B cell (primary cell): ENCODE measurements at regions not wholly inside any gene's neighbourhood (a gene's known extent, or its start where the extent isn't known, plus 50 kb on each side); places are given as distances from the start of the nearest gene placed in this dataset. TPM values are rescaled to one million over a fixed set of nuclear protein-coding genes. Genes with fewer than 3 reads are reported as not detected.
"Not testable (repeated sequence)": the region's sequence is repeated elsewhere in the genome, so short reads cannot be mapped to it uniquely, and the experiment has no call there.

Experiments
- ATAC-seq: fragments of 200-7000 bp; cut with Tn5 transposase; one replicate; pipeline ENCODE4 v1.10.0; 2021; ENCODE audit warnings: low read depth, mild to moderate bottlenecking, moderate number of reproducible peaks, moderate library complexity
- CTCF ChIA-PET: fragments of 350-600 bp; sonication (Branson Sonifier 250); formaldehyde crosslinking; loops from one replicate; lab custom pipeline; 2021; ENCODE audit warnings: antibody characterized with exemption, inconsistent platforms; lab: Charles Lee
- POLR2A ChIA-PET: fragments of 350-600 bp; sonication (Branson Sonifier 250); formaldehyde crosslinking; loops from one replicate; lab custom pipeline; 2021; ENCODE audit warnings: antibody characterized with exemption; lab: Charles Lee
- DNase-seq: peaks from one replicate; pipeline ENCODE4 v3.0.0; 2013
- H2AFZ ChIP-seq: 2 replicates; pipeline ENCODE4 v1.6.1; 2012; ENCODE audit warnings: mild to moderate bottlenecking, low read depth, low read length; ENCODE audit not compliant: insufficient read depth, poor library complexity, severe bottlenecking
- H3K27ac ChIP-seq, 2 donors: 1 replicate in 1 of 2; 2 replicates in 1 of 2; pipeline ENCODE4 v1.5.1; 2012 to 2013; ENCODE audit warnings: low read length in 2 of 2, mild to moderate bottlenecking in 2 of 2, moderate library complexity in 1 of 2
- H3K27me3 ChIP-seq, 4 experiments: fragments of 200-600 bp in 1 of 4; sonication (generic) in 1 of 4; replicated peaks in 1 of 4; 1 replicate in 2 of 4; 2 replicates in 2 of 4; pipeline versions ENCODE4 v1.6.1 to v1.7.0; 2013 to 2016; ENCODE audit warnings: low read length in 3 of 4, mild to moderate bottlenecking in 2 of 4, mixed read lengths in 1 of 4, moderate library complexity in 1 of 4; ENCODE audit not compliant: insufficient read depth in 4 of 4, control insufficient read depth in 3 of 4; ENCODE audit errors: control extremely low read depth in 1 of 4
- H3K36me3 ChIP-seq, 2 experiments: replicated peaks in 1 of 2; 1 replicate in 1 of 2; 2 replicates in 1 of 2; pipeline versions ENCODE4 v1.6.1 to v1.7.1; 2013; ENCODE audit warnings: low read length in 1 of 2; ENCODE audit not compliant: insufficient read depth in 2 of 2, control insufficient read depth in 1 of 2; ENCODE audit errors: control extremely low read depth in 1 of 2, extremely low read depth in 1 of 2
- H3K4me1 ChIP-seq, 2 donors: fragments of 200-600 bp in 1 of 2; sonication (generic) in 1 of 2; 1 replicate in 1 of 2; 2 replicates in 1 of 2; pipeline versions ENCODE4 v1.5.1 to v1.6.1; 2013 to 2017; ENCODE audit warnings: low read length in 2 of 2; ENCODE audit not compliant: control insufficient read depth in 2 of 2, insufficient read depth in 2 of 2
- H3K4me2 ChIP-seq: replicated peaks from 2 replicates; pipeline ENCODE3; 2012; ENCODE audit warnings: mild to moderate bottlenecking, low read depth, low read length; ENCODE audit not compliant: poor library complexity, severe bottlenecking
- H3K4me3 ChIP-seq, 5 experiments: fragments of 200-600 bp in 1 of 5; sonication (generic) in 1 of 5; 1 replicate in 3 of 5; 2 replicates in 2 of 5; pipeline versions ENCODE4 v1.5.1 to v1.7.0; 2011 to 2016; ENCODE audit warnings: low read length in 4 of 5, mild to moderate bottlenecking in 4 of 5, low read depth in 2 of 5, control low read depth in 1 of 5, moderate library complexity in 1 of 5; ENCODE audit not compliant: insufficient read depth in 1 of 5; ENCODE audit errors: control extremely low read depth in 1 of 5, extremely low read depth in 1 of 5
- H3K79me2 ChIP-seq: fragments of 200-600 bp; sonication (generic); one replicate; pipeline ENCODE4 v1.6.0; 2016; ENCODE audit warnings: low read length; ENCODE audit not compliant: control insufficient read depth, insufficient read depth
- H3K9ac ChIP-seq: fragments of 200-600 bp; sonication (generic); 2 replicates; pipeline ENCODE4 v1.6.1; 2017; ENCODE audit warnings: mild to moderate bottlenecking, low read length, moderate library complexity
- H3K9me3 ChIP-seq, 3 donors: one replicate each; pipeline versions ENCODE4 v1.6.1 to v1.7.1; 2013; ENCODE audit warnings: low read length in 2 of 3; ENCODE audit not compliant: control insufficient read depth in 2 of 3, insufficient read depth in 1 of 3; ENCODE audit errors: control extremely low read depth in 1 of 3
- H4K20me1 ChIP-seq: 2 replicates; pipeline ENCODE4 v1.6.0; 2012; ENCODE audit warnings: mild to moderate bottlenecking, low read length; ENCODE audit not compliant: insufficient read depth, control insufficient read depth, poor library complexity, severe bottlenecking
- H3K27ac Mint-ChIP-seq: one replicate; pipeline ENCODE4 v1.8.0; 2021; ENCODE audit warnings: mixed read lengths
- H3K27me3 Mint-ChIP-seq: one replicate; pipeline ENCODE4 v1.8.0; 2021; ENCODE audit warnings: mixed read lengths
- H3K4me1 Mint-ChIP-seq: one replicate; pipeline ENCODE4 v1.8.0; 2021; ENCODE audit warnings: mixed read lengths
- H3K4me3 Mint-ChIP-seq: one replicate; pipeline ENCODE4 v1.8.0; 2021; ENCODE audit warnings: mixed read lengths
- H3K9me3 Mint-ChIP-seq: one replicate; pipeline ENCODE4 v1.8.0; 2022; ENCODE audit warnings: mixed read lengths; ENCODE audit not compliant: insufficient read depth
- EZH2 ChIP-seq: IDR thresholded peaks from 2 replicates; pipeline ENCODE4 v1.6.1; 2012; ENCODE audit warnings: borderline replicate concordance, low read depth, mild to moderate bottlenecking, moderate library complexity, low read length; ENCODE audit not compliant: insufficient read depth, poor library complexity, severe bottlenecking
- WGBS: methylation state at CpG from one replicate; pipeline ENCODE4 v1.1.5; 2013; ENCODE audit warnings: missing lambda C conversion rate; ENCODE audit not compliant: insufficient coverage; 5-methylcytosine and 5-hydroxymethylcytosine counted together
- intact Hi-C: fragments of 100-400 bp; cut with micrococcal nuclease; formaldehyde crosslinking; loops from one replicate; pipeline ENCODE4 v1.10.0; 2022
- small RNA-seq: library from RNA; depleted of rRNA; stranded (forward); fragments of <200 nt; gene quantifications from one replicate; pipeline ENCODE3, GENCODE V24; 2012; ENCODE audit warnings: low replicate concordance, low read depth; ENCODE audit not compliant: insufficient read length
- TF ChIP-seq, protein P1 (sequence below): fragments of 200-600 bp; IDR thresholded peaks from one replicate; pipeline ENCODE4 v1.8.0; 2022; ENCODE audit warnings: antibody characterized with exemption, mild to moderate bottlenecking

DNA sequence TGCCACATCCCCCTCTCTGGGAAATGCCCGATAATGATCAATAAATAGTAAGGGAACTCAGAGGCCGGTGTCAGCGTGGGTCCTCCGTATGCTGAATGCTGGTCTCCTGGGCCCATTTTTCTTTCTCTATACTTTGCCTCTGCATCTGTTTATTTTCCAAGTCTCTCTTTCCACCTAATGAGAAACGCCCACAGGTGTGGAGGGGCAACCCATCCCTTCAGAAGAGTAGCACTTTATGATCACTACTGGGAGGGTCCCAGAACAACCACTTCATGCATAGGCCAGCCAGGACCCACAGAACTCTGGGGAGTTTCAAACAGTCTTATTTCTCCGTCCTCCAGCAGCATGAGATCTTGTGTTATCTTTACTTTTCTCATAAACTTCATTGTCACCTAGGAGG is 100.1 kb downstream of the CEP44 start:
- 93% methylated on average over 5 of the region's 6 CpGs for WGBS
- Histone ChIP-seq H3K9me3 (no peaks in the 10 kb centered on the region), H3K27ac (no peak overlapping the region), H3K27me3 (no peaks in the 10 kb centered on the region), H3K9ac (no peak overlapping the region), H3K4me1 (no peaks in the 10 kb centered on the region), H3K4me3 (no peak overlapping the region), H3K4me2 (no peak overlapping the region), H3K36me3 (no peaks in the 10 kb centered on the region), H4K20me1 (no peaks in the 10 kb centered on the region), H2AFZ (no peak overlapping the region), H3K79me2 (no peaks in the 10 kb centered on the region)
- Mint-ChIP-seq H3K4me1 (no peaks in the 10 kb centered on the region), H3K4me3 (no peak overlapping the region), H3K27me3 (peaks cover 6% of the 10 kb centered on the region), H3K27ac (no peak overlapping the region), H3K9me3 (no peaks in the 10 kb centered on the region)
- ATAC-seq: no peak
- intact Hi-C loops: no loop called here
- no peak for DNase-seq
- ChIA-PET CTCF (no interaction called here), POLR2A (no interaction called here)
- TF ChIP-seq, protein P1, sequence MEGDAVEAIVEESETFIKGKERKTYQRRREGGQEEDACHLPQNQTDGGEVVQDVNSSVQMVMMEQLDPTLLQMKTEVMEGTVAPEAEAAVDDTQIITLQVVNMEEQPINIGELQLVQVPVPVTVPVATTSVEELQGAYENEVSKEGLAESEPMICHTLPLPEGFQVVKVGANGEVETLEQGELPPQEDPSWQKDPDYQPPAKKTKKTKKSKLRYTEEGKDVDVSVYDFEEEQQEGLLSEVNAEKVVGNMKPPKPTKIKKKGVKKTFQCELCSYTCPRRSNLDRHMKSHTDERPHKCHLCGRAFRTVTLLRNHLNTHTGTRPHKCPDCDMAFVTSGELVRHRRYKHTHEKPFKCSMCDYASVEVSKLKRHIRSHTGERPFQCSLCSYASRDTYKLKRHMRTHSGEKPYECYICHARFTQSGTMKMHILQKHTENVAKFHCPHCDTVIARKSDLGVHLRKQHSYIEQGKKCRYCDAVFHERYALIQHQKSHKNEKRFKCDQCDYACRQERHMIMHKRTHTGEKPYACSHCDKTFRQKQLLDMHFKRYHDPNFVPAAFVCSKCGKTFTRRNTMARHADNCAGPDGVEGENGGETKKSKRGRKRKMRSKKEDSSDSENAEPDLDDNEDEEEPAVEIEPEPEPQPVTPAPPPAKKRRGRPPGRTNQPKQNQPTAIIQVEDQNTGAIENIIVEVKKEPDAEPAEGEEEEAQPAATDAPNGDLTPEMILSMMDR: no peak
- TF ChIP-seq EZH2: no peak

DNA sequence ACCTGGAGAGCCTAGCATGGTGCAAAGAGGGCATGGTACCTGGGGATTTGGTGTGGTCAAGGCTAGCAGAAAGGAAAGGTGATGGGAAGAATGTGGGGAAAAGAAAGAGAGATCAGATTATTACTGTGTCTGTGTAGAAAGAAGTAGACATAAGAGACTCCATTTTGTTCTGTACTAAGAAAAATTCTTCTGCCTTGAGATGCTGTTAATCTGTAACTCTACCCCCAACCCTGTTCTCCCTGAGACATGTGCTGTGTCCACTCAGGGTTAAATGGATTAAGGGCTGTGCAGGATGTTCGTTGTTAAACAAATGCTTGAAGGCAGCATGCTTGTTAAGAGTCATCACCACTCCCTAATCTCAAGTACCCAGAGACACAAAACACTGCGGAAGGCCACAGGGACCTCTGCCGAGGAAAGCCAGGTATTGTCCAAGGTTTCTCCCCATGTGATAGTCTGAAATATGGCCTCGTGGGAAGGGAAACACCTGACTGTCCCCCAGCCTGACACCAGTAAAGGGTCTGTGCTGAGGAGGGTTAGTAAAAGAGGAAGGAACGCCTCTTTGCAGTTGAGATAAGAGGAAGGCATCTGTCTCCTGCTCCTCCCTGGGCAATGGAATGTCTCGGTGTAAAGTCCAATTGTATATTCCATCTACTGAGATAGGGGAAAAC is 99.4 kb downstream of the CEP44 start:
- H4K20me1 ChIP-seq, H3K4me2 ChIP-seq, H3K9me3 ChIP-seq, H3K79me2 ChIP-seq, H3K4me1 ChIP-seq, ATAC-seq, H3K27ac ChIP-seq, H3K9ac ChIP-seq, H3K36me3 ChIP-seq, H3K27me3 ChIP-seq, DNase-seq, POLR2A ChIA-PET, H3K27ac Mint-ChIP-seq, H3K9me3 Mint-ChIP-seq, CTCF ChIA-PET, H2AFZ ChIP-seq, H3K27me3 Mint-ChIP-seq, H3K4me3 ChIP-seq, intact Hi-C loops, H3K4me3 Mint-ChIP-seq, H3K4me1 Mint-ChIP-seq: not testable (repeated sequence)
- 0% methylated on average over 2 of the region's 6 CpGs for WGBS

Small RNA genes in the stretch of these regions (small RNA-seq; reads per million reads assigned to genes)
- gene MIR4276: not detected
